Transverse colon (tissue), 4 donors: ENCODE measurements at regions not wholly inside any gene's neighbourhood (a gene's known extent, or its start where the extent isn't known, plus 50 kb on each side); places are given as distances from the start of the nearest gene placed in this dataset.

Experiments used
- DNase-seq: peaks from one replicate; pipeline ENCODE4 v3.0.0-alpha.2; 2019
- H3K27ac ChIP-seq, 4 donors: fragments of 200-600 bp; sonication (generic); 2 replicates each; pipeline ENCODE4 v1.5.1; 2016 to 2018; ENCODE audit warnings: inconsistent platforms in 4 of 4
- H3K27me3 ChIP-seq: fragments of 200-600 bp; sonication (generic); 2 replicates; pipeline ENCODE4 v1.5.1; 2017; ENCODE audit warnings: inconsistent platforms
- H3K36me3 ChIP-seq, 4 donors: fragments of 200-600 bp; sonication (generic); 2 replicates each; pipeline ENCODE4 v1.5.1; 2017 to 2019; ENCODE audit warnings: inconsistent platforms in 4 of 4
- H3K4me1 ChIP-seq, 4 donors: fragments of 200-600 bp; sonication (generic); 2 replicates each; pipeline ENCODE4 v1.5.1; 2017 to 2020; ENCODE audit warnings: inconsistent platforms in 4 of 4
- H3K4me3 ChIP-seq, 4 donors: fragments of 200-600 bp; sonication (generic); 1 replicate in 1 of 4; 2 replicates in 3 of 4; pipeline versions ENCODE4 v1.5.1 to v1.6.1; 2017 to 2019; ENCODE audit warnings: inconsistent platforms in 4 of 4
- H3K9me3 ChIP-seq, 2 donors: fragments of 200-600 bp; sonication (generic); 2 replicates each; pipeline ENCODE4 v1.5.1; 2017 to 2019; ENCODE audit warnings: inconsistent platforms in 2 of 2
- EP300 ChIP-seq: sonication (generic); formaldehyde crosslinking; IDR thresholded peaks from one replicate; pipeline ENCODE4 v1.6.1; 2017; ENCODE audit warnings: antibody characterized with exemption, low read depth
- POLR2A ChIP-seq: fragments of 450-650 bp; IDR thresholded peaks from one replicate; pipeline ENCODE4 v1.6.1; 2016; ENCODE audit warnings: antibody characterized with exemption, mild to moderate bottlenecking, moderate library complexity
- POLR2AphosphoS5 ChIP-seq, 3 donors: sonication (generic); formaldehyde crosslinking; IDR thresholded peaks; one replicate each; pipeline ENCODE4 v1.6.1; 2016; ENCODE audit warnings: antibody characterized with exemption in 3 of 3
- WGBS, 2 donors: methylation state at CpG; one replicate each; pipeline ENCODE4 v1.1.5; 2018; ENCODE audit warnings: low coverage in 1 of 2; 5-methylcytosine and 5-hydroxymethylcytosine counted together
- in situ Hi-C, 4 donors: fragments of 200-750 bp; cut with MboI; loops; one replicate each; pipeline versions ENCODE4 v1.15.0 to v1.15.1; 2017; ENCODE audit warnings: low sequenced_read_pairs in 3 of 4, low pct_ligation_motif_present in 1 of 4, low pct_unique_long_range_greater_than_20kb in 1 of 4
- intact Hi-C: fragments of 100-400 bp; cut with DNase I; formaldehyde crosslinking; loops from one replicate; pipeline ENCODE4 v1.15.1; 2023; ENCODE audit warnings: low total_unique reads
- TF ChIP-seq, protein P1 (sequence below), 5 experiments: fragments of 200-600 bp in 3 of 5; fragments of 450-650 bp in 2 of 5; sonication (generic) in 3 of 5; IDR thresholded peaks; 1 replicate in 2 of 5; 2 replicates in 3 of 5; pipeline ENCODE4 v1.5.1; 2016 to 2017; ENCODE audit warnings: antibody characterized with exemption in 5 of 5, inconsistent platforms in 3 of 5, mild to moderate bottlenecking in 2 of 5, moderate library complexity in 1 of 5

DNA sequence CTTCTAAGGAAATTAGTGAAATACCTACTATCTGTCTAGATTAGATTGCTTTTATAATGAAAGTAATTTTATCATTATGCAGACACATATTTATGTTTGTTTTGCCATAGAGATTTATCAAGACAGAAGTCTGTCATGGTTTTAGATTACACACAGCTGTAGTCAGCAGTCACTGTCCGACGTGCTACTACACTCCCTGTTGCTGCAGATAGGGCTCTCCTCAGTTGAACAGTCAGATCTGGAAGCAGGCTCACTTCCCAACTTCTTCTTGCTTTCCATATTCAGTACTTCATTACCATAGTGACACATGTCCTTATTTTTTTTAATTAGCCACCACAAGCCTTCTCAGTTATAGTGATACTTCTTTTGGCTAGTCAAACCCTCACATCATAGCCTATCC is 329.9 kb upstream of the ITGA1 start:
- TF ChIP-seq POLR2A = no peak
- TF ChIP-seq, protein P1, sequence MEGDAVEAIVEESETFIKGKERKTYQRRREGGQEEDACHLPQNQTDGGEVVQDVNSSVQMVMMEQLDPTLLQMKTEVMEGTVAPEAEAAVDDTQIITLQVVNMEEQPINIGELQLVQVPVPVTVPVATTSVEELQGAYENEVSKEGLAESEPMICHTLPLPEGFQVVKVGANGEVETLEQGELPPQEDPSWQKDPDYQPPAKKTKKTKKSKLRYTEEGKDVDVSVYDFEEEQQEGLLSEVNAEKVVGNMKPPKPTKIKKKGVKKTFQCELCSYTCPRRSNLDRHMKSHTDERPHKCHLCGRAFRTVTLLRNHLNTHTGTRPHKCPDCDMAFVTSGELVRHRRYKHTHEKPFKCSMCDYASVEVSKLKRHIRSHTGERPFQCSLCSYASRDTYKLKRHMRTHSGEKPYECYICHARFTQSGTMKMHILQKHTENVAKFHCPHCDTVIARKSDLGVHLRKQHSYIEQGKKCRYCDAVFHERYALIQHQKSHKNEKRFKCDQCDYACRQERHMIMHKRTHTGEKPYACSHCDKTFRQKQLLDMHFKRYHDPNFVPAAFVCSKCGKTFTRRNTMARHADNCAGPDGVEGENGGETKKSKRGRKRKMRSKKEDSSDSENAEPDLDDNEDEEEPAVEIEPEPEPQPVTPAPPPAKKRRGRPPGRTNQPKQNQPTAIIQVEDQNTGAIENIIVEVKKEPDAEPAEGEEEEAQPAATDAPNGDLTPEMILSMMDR (IDR thresholded peaks at IDR 0.05) = no peak
- no peak for TF ChIP-seq POLR2AphosphoS5 (IDR thresholded peaks at IDR 0.05)
- TF ChIP-seq EP300 = no peak
- intact Hi-C loops (no loop called here), in situ Hi-C loops (no loop called here)
- no peaks in the 10 kb centered on the region for H3K27me3 ChIP-seq
- H3K36me3 ChIP-seq = no peaks in the 10 kb centered on the region
- no peaks in the 10 kb centered on the region for H3K9me3 ChIP-seq
- no peak overlapping the region for H3K4me3 ChIP-seq
- H3K4me1 ChIP-seq = no peaks in the 10 kb centered on the region
- DNase-seq = no peak
- H3K27ac ChIP-seq = no peak overlapping the region
- WGBS, 2 donors = 47 to 65% methylated on average over 2 of the region's 2 CpGs

DNA sequence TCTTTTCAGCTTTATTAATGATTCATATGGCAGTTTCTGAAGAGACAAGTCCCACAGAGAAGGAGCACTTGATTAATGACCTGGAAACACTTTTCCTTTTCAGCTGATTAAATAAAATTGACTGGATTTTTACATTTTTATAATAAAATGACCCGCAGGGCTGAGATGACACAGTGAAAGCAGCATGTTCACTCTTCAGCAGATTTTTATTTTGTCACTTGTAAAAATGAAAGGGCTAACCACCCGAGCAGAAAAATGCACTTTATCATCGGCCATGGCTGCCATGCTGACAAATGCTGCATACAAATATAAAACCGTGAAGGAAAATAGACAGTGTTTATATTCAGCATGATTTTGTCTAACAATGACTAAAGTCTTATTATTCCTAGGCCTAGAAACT is 321.6 kb upstream of the ITGA1 start:
- in situ Hi-C loops = no loop called here
- no peak for TF ChIP-seq POLR2AphosphoS5 (IDR thresholded peaks at IDR 0.05)
- TF ChIP-seq, protein P1 (IDR thresholded peaks at IDR 0.05) = no peak
- no peak for TF ChIP-seq EP300
- no peak for TF ChIP-seq POLR2A
- 66 to 72% methylated on average over 4 of the region's 4 CpGs for WGBS, 2 donors

DNA sequence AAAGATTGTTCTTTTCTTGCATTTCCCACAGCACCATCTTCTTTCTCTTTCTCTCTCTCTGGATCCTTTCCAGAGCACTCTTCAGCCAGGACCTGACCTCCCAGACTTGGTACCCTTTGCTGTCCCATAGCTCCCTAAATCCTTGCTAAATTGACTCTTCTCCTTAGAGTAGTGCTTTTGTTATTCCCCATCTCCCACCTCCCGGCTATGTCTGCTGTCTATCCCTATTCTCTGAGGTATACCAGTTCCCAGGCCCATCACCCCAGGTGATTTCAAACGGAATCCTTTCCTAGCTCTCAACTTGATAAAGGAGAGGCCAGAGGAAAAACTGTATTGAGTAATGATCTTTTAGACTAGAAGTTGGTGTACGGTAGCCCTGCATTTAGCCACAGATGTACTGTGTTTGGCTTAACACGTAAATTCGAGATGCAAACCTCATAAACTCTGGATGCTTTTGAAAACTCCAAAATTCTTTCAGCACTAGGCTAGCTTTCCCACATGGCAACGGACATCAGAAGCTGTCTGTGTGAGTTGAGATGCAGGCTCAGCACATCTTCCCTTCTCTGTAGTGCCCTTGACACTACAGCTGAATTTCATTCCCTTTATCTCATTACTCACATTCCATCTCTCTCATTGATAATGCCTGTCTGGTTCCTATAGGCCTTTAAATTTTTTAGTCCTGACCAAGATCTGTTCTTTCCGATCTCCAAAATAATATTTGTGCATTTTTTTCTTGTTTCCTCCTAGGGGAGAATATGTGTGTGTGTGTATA is 320.8 kb upstream of the ITGA1 start:
- Histone ChIP-seq H3K27me3 (no peaks in the 10 kb centered on the region), H3K27ac (no peak overlapping the region), H3K9me3 (no peaks in the 10 kb centered on the region), H3K4me3 (no peak overlapping the region), H3K4me1 (no peaks in the 10 kb centered on the region), H3K36me3 (no peaks in the 10 kb centered on the region)
- intact Hi-C loops (no loop called here), in situ Hi-C loops (no loop called here)
- TF ChIP-seq POLR2AphosphoS5 (IDR thresholded peaks at IDR 0.05) (no peak), EP300 (no peak), POLR2A (no peak)
- TF ChIP-seq, protein P1 (IDR thresholded peaks at IDR 0.05) = no peak
- no peak for DNase-seq
- WGBS, 2 donors = 73 to 82% methylated on average over 7 of the region's 7 CpGs

More for the DNA sequence above, 321.6 kb upstream of the ITGA1 start:
- no peaks in the 10 kb centered on the region for H3K4me1 ChIP-seq
- H3K27ac ChIP-seq = no peak overlapping the region
- DNase-seq = no peak
- no peak overlapping the region for H3K4me3 ChIP-seq
- H3K36me3 ChIP-seq = no peaks in the 10 kb centered on the region
- H3K9me3 ChIP-seq = no peaks in the 10 kb centered on the region
- H3K27me3 ChIP-seq = no peaks in the 10 kb centered on the region
- intact Hi-C loops = no loop called here

DNA sequence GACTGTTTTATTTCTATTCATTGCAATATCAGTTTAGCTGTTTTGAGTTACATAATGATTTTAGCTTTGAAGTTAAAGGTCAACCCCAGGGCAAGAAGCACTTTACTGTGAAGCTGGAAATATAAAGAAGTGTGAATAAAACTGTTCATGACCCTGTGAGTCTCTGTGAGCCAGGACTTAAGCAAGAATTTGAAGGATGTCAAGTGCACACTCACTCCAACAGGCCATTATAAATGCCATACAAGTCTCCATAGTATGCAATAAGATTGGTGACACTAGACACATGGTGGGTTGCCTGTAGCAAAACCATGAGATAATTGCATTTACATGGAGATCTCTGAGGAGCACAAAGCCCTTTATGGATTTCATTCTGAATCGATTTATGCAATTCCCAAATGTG is 318.7 kb upstream of the ITGA1 start:
- WGBS, 2 donors = 68 to 78% methylated on average over 1 of the region's 1 CpG
- Histone ChIP-seq H3K9me3 (no peaks in the 10 kb centered on the region), H3K27me3 (no peaks in the 10 kb centered on the region), H3K36me3 (no peaks in the 10 kb centered on the region), H3K4me3 (no peak overlapping the region), H3K27ac (no peak overlapping the region), H3K4me1 (no peaks in the 10 kb centered on the region)
- DNase-seq = no peak
- in situ Hi-C loops (no loop called here), intact Hi-C loops (no loop called here)
- TF ChIP-seq, protein P1 (IDR thresholded peaks at IDR 0.05) = no peak
- no peak for TF ChIP-seq EP300
- no peak for TF ChIP-seq POLR2A
- TF ChIP-seq POLR2AphosphoS5 (IDR thresholded peaks at IDR 0.05) = no peak
